IPS-NIHi7 (cell line): ENCODE measurements at regions not wholly inside any gene's neighbourhood (a gene's known extent, or its start where the extent isn't known, plus 50 kb on each side); places are given as distances from the start of the nearest gene placed in this dataset.
A peak's percentile ranks its signal among the peaks of the same experiment; 100 is the strongest.
"Not testable (repeated sequence)": the region's sequence is repeated elsewhere in the genome, so short reads cannot be mapped to it uniquely, and the experiment has no call there.

ENCODE experiments used
- DNase-seq: peaks from one replicate; pipeline ENCODE4 v3.0.0; 2012; ENCODE audit warnings: mixed read lengths; ENCODE audit errors: extremely low spot score

GRCh38 chr13:90315061-90315460 lies 1032.4 kb upstream of the MIR17HG start:
- DNase-seq: peak; percentile 12

- DNase-seq: no peak
These were observed 1026.8 kb upstream of the MIR17HG start for GRCh38 chr13:90320664-90321063.

- no peak for DNase-seq
These were observed 1026.1 kb upstream of the MIR17HG start for GRCh38 chr13:90321281-90321931.

GRCh38 chr13:90329641-90330040 lies 1017.8 kb upstream of the MIR17HG start:
- no peak for DNase-seq

GRCh38 chr13:90331974-90332373 lies 1015.5 kb upstream of the MIR17HG start:
- DNase-seq: no peak

- DNase-seq: no peak
These were observed 1011.0 kb upstream of the MIR17HG start for GRCh38 chr13:90336507-90336906.

- not testable (repeated sequence) for DNase-seq
These were observed 1006.1 kb upstream of the MIR17HG start for GRCh38 chr13:90341348-90341747.

GRCh38 chr13:90348477-90349136 lies 998.9 kb upstream of the MIR17HG start:
- DNase-seq: not testable (repeated sequence)

- peak; percentile 22 for DNase-seq
These were observed 994.7 kb upstream of the MIR17HG start for GRCh38 chr13:90352763-90353162.

GRCh38 chr13:90355162-90355751 lies 992.2 kb upstream of the MIR17HG start:
- DNase-seq: no peak

GRCh38 chr13:90360785-90361184 lies 986.7 kb upstream of the MIR17HG start:
- DNase-seq: no peak

GRCh38 chr13:90362707-90363106 lies 984.8 kb upstream of the MIR17HG start:
- DNase-seq: no peak

GRCh38 chr13:90365130-90365529 lies 982.4 kb upstream of the MIR17HG start:
- no peak for DNase-seq

- no peak for DNase-seq
These were observed 973.3 kb upstream of the MIR17HG start for GRCh38 chr13:90374168-90374567.

GRCh38 chr13:90375851-90376250 lies 971.6 kb upstream of the MIR17HG start:
- no peak for DNase-seq

GRCh38 chr13:90382425-90382824 lies 965.1 kb upstream of the MIR17HG start:
- no peak for DNase-seq

GRCh38 chr13:90385781-90386489 lies 961.6 kb upstream of the MIR17HG start:
- DNase-seq: no peak

GRCh38 chr13:90388887-90389452 lies 958.5 kb upstream of the MIR17HG start:
- no peak for DNase-seq

- no peak for DNase-seq
These were observed 958.0 kb upstream of the MIR17HG start for GRCh38 chr13:90389537-90389936.

GRCh38 chr13:90393408-90393807 lies 954.1 kb upstream of the MIR17HG start:
- DNase-seq: no peak

- DNase-seq: no peak
These were observed 952.1 kb upstream of the MIR17HG start for GRCh38 chr13:90395348-90395747.

GRCh38 chr13:90395846-90396245 lies 951.6 kb upstream of the MIR17HG start:
- no peak for DNase-seq
